Vagina (tissue), 2 donors: ENCODE measurements at regions not wholly inside any gene's neighbourhood (a gene's known extent, or its start where the extent isn't known, plus 50 kb on each side); places are given as distances from the start of the nearest gene placed in this dataset.

Experiments
- POLR2A ChIP-seq, 2 donors: fragments of 450-650 bp; IDR thresholded peaks; one replicate each; pipeline ENCODE4 v1.6.1; 2017; ENCODE audit warnings: antibody characterized with exemption in 2 of 2, mild to moderate bottlenecking in 2 of 2, moderate library complexity in 2 of 2
- TF ChIP-seq, protein P1 (sequence below), 3 experiments: fragments of 450-650 bp in 2 of 3; fragments of 200-600 bp in 1 of 3; sonication (generic) in 1 of 3; IDR thresholded peaks; one replicate each; pipeline ENCODE4 v1.5.1; 2017 to 2019; ENCODE audit warnings: antibody characterized with exemption in 3 of 3, mild to moderate bottlenecking in 2 of 3, moderate library complexity in 2 of 3

DNA sequence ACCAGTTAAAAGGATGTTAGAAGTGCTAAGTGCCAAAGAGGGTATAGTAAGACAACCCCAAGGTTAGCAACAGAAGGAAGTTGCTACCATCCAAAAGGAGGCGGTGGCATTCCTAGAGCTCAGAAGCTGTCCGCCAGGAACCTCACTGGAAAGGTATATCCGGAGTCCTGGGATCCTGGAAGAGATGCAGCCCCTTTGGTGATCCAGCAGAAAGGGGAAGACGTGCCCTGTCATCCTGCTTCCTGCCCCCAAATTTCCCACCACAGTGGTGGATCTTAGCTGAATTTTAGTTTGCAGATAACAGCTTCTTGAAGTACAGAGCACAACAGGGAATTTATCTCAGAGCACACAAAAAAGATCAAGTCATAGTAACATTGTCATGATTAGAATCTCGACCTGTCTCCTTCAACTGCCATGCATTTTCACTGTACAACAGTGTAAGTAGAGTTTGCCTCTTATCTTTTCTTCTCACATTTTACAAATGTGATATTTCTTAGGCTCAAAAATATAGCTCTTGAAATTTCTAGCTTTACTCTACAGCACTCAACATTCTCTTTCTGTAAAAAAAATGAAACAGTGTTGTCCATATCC lies 526.3 kb downstream of the SOX5 start:
- TF ChIP-seq POLR2A (IDR thresholded peaks at IDR 0.05) = no peak
- TF ChIP-seq, protein P1, sequence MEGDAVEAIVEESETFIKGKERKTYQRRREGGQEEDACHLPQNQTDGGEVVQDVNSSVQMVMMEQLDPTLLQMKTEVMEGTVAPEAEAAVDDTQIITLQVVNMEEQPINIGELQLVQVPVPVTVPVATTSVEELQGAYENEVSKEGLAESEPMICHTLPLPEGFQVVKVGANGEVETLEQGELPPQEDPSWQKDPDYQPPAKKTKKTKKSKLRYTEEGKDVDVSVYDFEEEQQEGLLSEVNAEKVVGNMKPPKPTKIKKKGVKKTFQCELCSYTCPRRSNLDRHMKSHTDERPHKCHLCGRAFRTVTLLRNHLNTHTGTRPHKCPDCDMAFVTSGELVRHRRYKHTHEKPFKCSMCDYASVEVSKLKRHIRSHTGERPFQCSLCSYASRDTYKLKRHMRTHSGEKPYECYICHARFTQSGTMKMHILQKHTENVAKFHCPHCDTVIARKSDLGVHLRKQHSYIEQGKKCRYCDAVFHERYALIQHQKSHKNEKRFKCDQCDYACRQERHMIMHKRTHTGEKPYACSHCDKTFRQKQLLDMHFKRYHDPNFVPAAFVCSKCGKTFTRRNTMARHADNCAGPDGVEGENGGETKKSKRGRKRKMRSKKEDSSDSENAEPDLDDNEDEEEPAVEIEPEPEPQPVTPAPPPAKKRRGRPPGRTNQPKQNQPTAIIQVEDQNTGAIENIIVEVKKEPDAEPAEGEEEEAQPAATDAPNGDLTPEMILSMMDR (IDR thresholded peaks at IDR 0.05) = no peak
